CD14-positive monocyte (primary cell): ENCODE measurements at regions not wholly inside any gene's neighbourhood (a gene's known extent, or its start where the extent isn't known, plus 50 kb on each side); places are given as distances from the start of the nearest gene placed in this dataset.
A peak's percentile ranks its signal among the peaks of the same experiment; 100 is the strongest.

Experiments used
- DNase-seq, 3 donors: peaks; one replicate each; pipeline ENCODE4 v3.0.0-alpha.2; 2011 to 2022
- H2AFZ ChIP-seq: 2 replicates; pipeline ENCODE4 v1.6.0; 2012; ENCODE audit warnings: mild to moderate bottlenecking, low read depth, low read length, inconsistent platforms; ENCODE audit not compliant: insufficient read depth, poor library complexity, severe bottlenecking
- H3K27ac ChIP-seq, 2 donors: 1 replicate in 1 of 2; 2 replicates in 1 of 2; pipeline ENCODE4 v1.5.1; 2012 to 2013; ENCODE audit warnings: low read length in 2 of 2, control low read depth in 1 of 2, inconsistent platforms in 1 of 2, low read depth in 1 of 2, mild to moderate bottlenecking in 1 of 2
- H3K27me3 ChIP-seq, 2 donors: one replicate each; pipeline versions ENCODE4 v1.6.0 to v1.6.1; 2011 to 2013; ENCODE audit warnings: low read length in 2 of 2; ENCODE audit not compliant: control insufficient read depth in 2 of 2, insufficient read depth in 2 of 2
- H3K36me3 ChIP-seq, 2 donors: replicated peaks in 1 of 2; 1 replicate in 1 of 2; 2 replicates in 1 of 2; pipeline versions ENCODE4 v1.5.1 to v1.6.1; 2012 to 2013; ENCODE audit warnings: low read length in 2 of 2, control low read depth in 1 of 2, inconsistent platforms in 1 of 2, mild to moderate bottlenecking in 1 of 2; ENCODE audit not compliant: insufficient read depth in 2 of 2, control insufficient read depth in 1 of 2
- H3K4me1 ChIP-seq, 2 donors: 1 replicate in 1 of 2; 2 replicates in 1 of 2; pipeline versions ENCODE4 v1.5.1 to v1.6.1; 2012 to 2013; ENCODE audit warnings: low read length in 2 of 2, control low read depth in 1 of 2, inconsistent platforms in 1 of 2, mild to moderate bottlenecking in 1 of 2, moderate library complexity in 1 of 2; ENCODE audit not compliant: insufficient read depth in 2 of 2, control insufficient read depth in 1 of 2
- H3K4me2 ChIP-seq: replicated peaks from 2 replicates; pipeline ENCODE3; 2012; ENCODE audit warnings: low read length, moderate library complexity, mild to moderate bottlenecking; ENCODE audit not compliant: poor library complexity, severe bottlenecking; ENCODE audit errors: extremely low read depth
- H3K4me3 ChIP-seq, 3 experiments: fragments of 200-600 bp in 1 of 3; sonication (generic) in 1 of 3; replicated peaks in 1 of 3; 1 replicate in 2 of 3; 2 replicates in 1 of 3; pipeline ENCODE4 v1.5.1; 2011 to 2013; ENCODE audit warnings: low read length in 3 of 3, mild to moderate bottlenecking in 3 of 3, control low read depth in 2 of 3, low read depth in 2 of 3, inconsistent platforms in 1 of 3, moderate library complexity in 1 of 3
- H3K79me2 ChIP-seq: 2 replicates; pipeline ENCODE4 v1.6.0; 2012; ENCODE audit warnings: mild to moderate bottlenecking, control low read depth, inconsistent platforms, low read length, moderate library complexity; ENCODE audit not compliant: insufficient read depth
- H3K9ac ChIP-seq: 2 replicates; pipeline ENCODE4 v1.6.0; 2017; ENCODE audit warnings: low read length, mild to moderate bottlenecking; ENCODE audit not compliant: insufficient read depth, poor library complexity, severe bottlenecking
- H3K9me3 ChIP-seq, 2 donors: replicated peaks in 1 of 2; 1 replicate in 1 of 2; 2 replicates in 1 of 2; pipeline versions ENCODE4 v1.5.1 to v1.6.1; 2012 to 2013; ENCODE audit warnings: low read length in 2 of 2, control low read depth in 1 of 2; ENCODE audit not compliant: control insufficient read depth in 1 of 2, insufficient read depth in 1 of 2
- H4K20me1 ChIP-seq: 2 replicates; pipeline ENCODE4 v1.6.0; 2012; ENCODE audit warnings: mild to moderate bottlenecking, low read length, control low read depth, moderate library complexity; ENCODE audit not compliant: insufficient read depth
- H3K27ac Mint-ChIP-seq, 7 donors: one replicate each; pipeline ENCODE4 v1.8.0; 2020; ENCODE audit warnings: mild to moderate bottlenecking in 7 of 7, mixed read lengths in 7 of 7, moderate library complexity in 6 of 7, inconsistent platforms in 2 of 7
- H3K27me3 Mint-ChIP-seq, 3 donors: one replicate each; pipeline ENCODE4 v1.8.0; 2021 to 2022; ENCODE audit warnings: low read depth in 3 of 3, mild to moderate bottlenecking in 3 of 3, mixed read lengths in 3 of 3, moderate library complexity in 3 of 3, inconsistent platforms in 1 of 3
- H3K36me3 Mint-ChIP-seq, 2 donors: one replicate each; pipeline ENCODE4 v1.8.0; 2020; ENCODE audit warnings: mixed read lengths in 2 of 2, inconsistent platforms in 1 of 2, mild to moderate bottlenecking in 1 of 2
- H3K4me1 Mint-ChIP-seq: one replicate; pipeline ENCODE4 v1.8.0; 2020; ENCODE audit warnings: mild to moderate bottlenecking, mixed read lengths
- H3K4me3 Mint-ChIP-seq, 2 donors: one replicate each; pipeline ENCODE4 v1.8.0; 2020; ENCODE audit warnings: mild to moderate bottlenecking in 2 of 2, mixed read lengths in 2 of 2, moderate library complexity in 1 of 2
- H3K9me3 Mint-ChIP-seq, 7 donors: one replicate each; pipeline ENCODE4 v1.8.0; 2020 to 2022; ENCODE audit warnings: mixed read lengths in 7 of 7, mild to moderate bottlenecking in 6 of 7, moderate library complexity in 6 of 7, inconsistent platforms in 2 of 7
- WGBS: methylation state at CpG from one replicate; pipeline ENCODE4 v1.1.5; 2013; ENCODE audit warnings: missing lambda C conversion rate; ENCODE audit not compliant: insufficient coverage; 5-methylcytosine and 5-hydroxymethylcytosine counted together
- intact Hi-C, 2 donors: fragments of 100-400 bp; cut with micrococcal nuclease; formaldehyde crosslinking; loops; one replicate each; pipeline versions ENCODE4 v1.15.0 to v1.15.1; 2023
- TF ChIP-seq, protein P1 (sequence below): fragments of 200-600 bp; IDR thresholded peaks from one replicate; pipeline ENCODE4 v1.8.0; 2022; ENCODE audit warnings: antibody characterized with exemption, mild to moderate bottlenecking

GRCh38 chr14:106222731-106223130 lies 696.3 kb downstream of the TMEM121 start:
- no peaks in the 10 kb centered on the region for H3K36me3 Mint-ChIP-seq

DNA sequence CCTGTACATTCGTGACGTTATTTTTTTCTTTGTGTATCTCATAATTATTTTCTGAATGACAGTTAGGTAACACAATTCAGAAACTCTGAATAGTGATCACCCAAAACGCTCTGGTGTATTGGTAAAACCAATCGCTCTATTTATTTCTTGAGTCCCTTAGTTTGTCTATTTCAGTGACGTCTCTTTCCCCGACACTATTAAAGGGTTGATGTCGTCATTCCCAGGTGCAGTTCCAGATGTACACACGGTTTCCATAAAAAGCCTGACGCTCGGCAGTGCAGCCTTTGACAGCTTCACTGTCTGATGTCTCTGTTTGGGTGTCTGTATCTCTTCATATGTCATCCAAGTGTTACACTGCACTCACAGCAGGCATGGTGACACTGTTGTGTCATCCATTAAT lies 701.4 kb downstream of the TMEM121 start:
- no peak overlapping the region for H3K4me3 Mint-ChIP-seq

More at GRCh38 chr14:106222731-106223130, 696.3 kb downstream of the TMEM121 start:
- H3K9ac ChIP-seq = no peak overlapping the region
- intact Hi-C loops = no loop called here
- Mint-ChIP-seq H3K4me1 (peaks cover 19% of the 10 kb centered on the region), H3K9me3 (no peaks in the 10 kb centered on the region), H3K27me3 (no peaks in the 10 kb centered on the region), H3K27ac (peak overlapping the region in 1 of 7 donors; percentile 18), H3K4me3 (peak overlapping the region in 1 of 2 donors; percentile 2)
- H3K36me3 ChIP-seq = no peaks in the 10 kb centered on the region
- H3K27me3 ChIP-seq = no peaks in the 10 kb centered on the region
- no peak overlapping the region for H2AFZ ChIP-seq
- no peak overlapping the region for H3K4me2 ChIP-seq
- H3K9me3 ChIP-seq = no peaks in the 10 kb centered on the region
- no peak overlapping the region for H3K4me3 ChIP-seq
- no peaks in the 10 kb centered on the region for H4K20me1 ChIP-seq
- H3K27ac ChIP-seq = no peak overlapping the region
- H3K4me1 ChIP-seq = no peaks in the 10 kb centered on the region
- H3K79me2 ChIP-seq = no peaks in the 10 kb centered on the region
- WGBS = 100% methylated on average over 3 of the region's 3 CpGs
- no peak for DNase-seq
- TF ChIP-seq, protein P1, sequence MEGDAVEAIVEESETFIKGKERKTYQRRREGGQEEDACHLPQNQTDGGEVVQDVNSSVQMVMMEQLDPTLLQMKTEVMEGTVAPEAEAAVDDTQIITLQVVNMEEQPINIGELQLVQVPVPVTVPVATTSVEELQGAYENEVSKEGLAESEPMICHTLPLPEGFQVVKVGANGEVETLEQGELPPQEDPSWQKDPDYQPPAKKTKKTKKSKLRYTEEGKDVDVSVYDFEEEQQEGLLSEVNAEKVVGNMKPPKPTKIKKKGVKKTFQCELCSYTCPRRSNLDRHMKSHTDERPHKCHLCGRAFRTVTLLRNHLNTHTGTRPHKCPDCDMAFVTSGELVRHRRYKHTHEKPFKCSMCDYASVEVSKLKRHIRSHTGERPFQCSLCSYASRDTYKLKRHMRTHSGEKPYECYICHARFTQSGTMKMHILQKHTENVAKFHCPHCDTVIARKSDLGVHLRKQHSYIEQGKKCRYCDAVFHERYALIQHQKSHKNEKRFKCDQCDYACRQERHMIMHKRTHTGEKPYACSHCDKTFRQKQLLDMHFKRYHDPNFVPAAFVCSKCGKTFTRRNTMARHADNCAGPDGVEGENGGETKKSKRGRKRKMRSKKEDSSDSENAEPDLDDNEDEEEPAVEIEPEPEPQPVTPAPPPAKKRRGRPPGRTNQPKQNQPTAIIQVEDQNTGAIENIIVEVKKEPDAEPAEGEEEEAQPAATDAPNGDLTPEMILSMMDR = no peak

More for the DNA sequence above, 701.4 kb downstream of the TMEM121 start:
- Mint-ChIP-seq H3K4me1 (peaks cover 16% of the 10 kb centered on the region), H3K9me3 (no peaks in the 10 kb centered on the region), H3K27me3 (no peaks in the 10 kb centered on the region), H3K27ac (no peak overlapping the region), H3K36me3 (no peaks in the 10 kb centered on the region)
- intact Hi-C loops = no loop called here
- Histone ChIP-seq H3K9me3 (no peaks in the 10 kb centered on the region), H4K20me1 (no peaks in the 10 kb centered on the region), H3K9ac (no peak overlapping the region), H3K79me2 (no peaks in the 10 kb centered on the region), H3K4me1 (no peaks in the 10 kb centered on the region), H3K27me3 (no peaks in the 10 kb centered on the region), H3K36me3 (no peaks in the 10 kb centered on the region), H3K4me2 (no peak overlapping the region), H3K27ac (no peak overlapping the region), H2AFZ (no peak overlapping the region), H3K4me3 (no peak overlapping the region)
- TF ChIP-seq, protein P1 = no peak
- no peak for DNase-seq
- 92% methylated on average over 7 of the region's 10 CpGs for WGBS
